ENCODE measurements at regions not wholly inside any gene's neighbourhood (a gene's known extent, or its start where the extent isn't known, plus 50 kb on each side); places are given as distances from the start of the nearest gene placed in this dataset.

- 86% methylated on average over 9 of the region's 9 CpGs; no CpG with 5 or more reads in 1 of the 2 donors for WGBS, 2 donors (ENCODE audit: low coverage in 1 of 2)
- Histone ChIP-seq H3K27ac (no peak overlapping the region), H3K9me3 (no peaks in the 10 kb centered on the region), H3K4me1 (no peaks in the 10 kb centered on the region), H3K36me3 (no peaks in the 10 kb centered on the region), H3K27me3 (no peaks in the 10 kb centered on the region), H3K4me3 (no peak overlapping the region)
- intact Hi-C loops (cut with DNase I; ENCODE audit: low total_unique reads) (no loop called here), in situ Hi-C loops (cut with MboI; ENCODE audit: low pct_ligation_motif_present in 1 of 4, low pct_unique_long_range_greater_than_20kb in 1 of 4, low sequenced_read_pairs in 3 of 4) (no loop called here)
- TF ChIP-seq, protein P1, sequence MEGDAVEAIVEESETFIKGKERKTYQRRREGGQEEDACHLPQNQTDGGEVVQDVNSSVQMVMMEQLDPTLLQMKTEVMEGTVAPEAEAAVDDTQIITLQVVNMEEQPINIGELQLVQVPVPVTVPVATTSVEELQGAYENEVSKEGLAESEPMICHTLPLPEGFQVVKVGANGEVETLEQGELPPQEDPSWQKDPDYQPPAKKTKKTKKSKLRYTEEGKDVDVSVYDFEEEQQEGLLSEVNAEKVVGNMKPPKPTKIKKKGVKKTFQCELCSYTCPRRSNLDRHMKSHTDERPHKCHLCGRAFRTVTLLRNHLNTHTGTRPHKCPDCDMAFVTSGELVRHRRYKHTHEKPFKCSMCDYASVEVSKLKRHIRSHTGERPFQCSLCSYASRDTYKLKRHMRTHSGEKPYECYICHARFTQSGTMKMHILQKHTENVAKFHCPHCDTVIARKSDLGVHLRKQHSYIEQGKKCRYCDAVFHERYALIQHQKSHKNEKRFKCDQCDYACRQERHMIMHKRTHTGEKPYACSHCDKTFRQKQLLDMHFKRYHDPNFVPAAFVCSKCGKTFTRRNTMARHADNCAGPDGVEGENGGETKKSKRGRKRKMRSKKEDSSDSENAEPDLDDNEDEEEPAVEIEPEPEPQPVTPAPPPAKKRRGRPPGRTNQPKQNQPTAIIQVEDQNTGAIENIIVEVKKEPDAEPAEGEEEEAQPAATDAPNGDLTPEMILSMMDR (IDR thresholded peaks at IDR 0.05) = no peak
- TF ChIP-seq EP300 (IDR thresholded peaks at IDR 0.05; ENCODE audit: low read depth) = no peak
- TF ChIP-seq POLR2AphosphoS5 (IDR thresholded peaks at IDR 0.05) = no peak
- no peak for TF ChIP-seq POLR2A (IDR thresholded peaks at IDR 0.05)
- DNase-seq = no peak
Measured at GRCh38 chr5:21142791-21143190, 1154.8 kb upstream of the CDH18 start.

DNA sequence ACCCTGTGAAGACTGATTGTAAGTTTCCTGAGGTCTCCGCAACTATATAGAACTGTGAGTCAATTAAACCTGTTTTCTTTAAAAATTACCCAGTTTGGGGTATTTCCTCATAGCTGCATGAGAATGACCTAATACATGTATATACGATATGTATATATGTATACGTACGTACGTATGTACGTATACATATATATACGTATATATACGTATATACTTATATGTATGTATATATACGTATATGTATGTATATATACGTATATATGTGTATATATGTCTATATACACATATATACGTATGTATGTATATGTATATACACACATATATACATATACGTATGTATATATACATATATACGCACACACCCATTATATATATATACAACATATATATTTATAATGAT, 1153.0 kb upstream of the CDH18 start:
- Histone ChIP-seq H3K9me3 (no peaks in the 10 kb centered on the region), H3K27me3 (no peaks in the 10 kb centered on the region), H3K4me1 (no peaks in the 10 kb centered on the region), H3K36me3 (no peaks in the 10 kb centered on the region), H3K27ac (no peak overlapping the region), H3K4me3 (no peak overlapping the region)
- TF ChIP-seq, protein P1 (IDR thresholded peaks at IDR 0.05) = no peak
- TF ChIP-seq EP300 (IDR thresholded peaks at IDR 0.05; ENCODE audit: low read depth) (no peak), POLR2A (IDR thresholded peaks at IDR 0.05) (no peak), POLR2AphosphoS5 (IDR thresholded peaks at IDR 0.05) (no peak)
- intact Hi-C loops (cut with DNase I; ENCODE audit: low total_unique reads) (no loop called here), in situ Hi-C loops (cut with MboI; ENCODE audit: low pct_ligation_motif_present in 1 of 4, low pct_unique_long_range_greater_than_20kb in 1 of 4, low sequenced_read_pairs in 3 of 4) (no loop called here)
- 89 to 98% methylated on average over 10 to 13 of the region's 13 CpGs for WGBS, 2 donors (ENCODE audit: low coverage in 1 of 2)
- no peak for DNase-seq

DNA sequence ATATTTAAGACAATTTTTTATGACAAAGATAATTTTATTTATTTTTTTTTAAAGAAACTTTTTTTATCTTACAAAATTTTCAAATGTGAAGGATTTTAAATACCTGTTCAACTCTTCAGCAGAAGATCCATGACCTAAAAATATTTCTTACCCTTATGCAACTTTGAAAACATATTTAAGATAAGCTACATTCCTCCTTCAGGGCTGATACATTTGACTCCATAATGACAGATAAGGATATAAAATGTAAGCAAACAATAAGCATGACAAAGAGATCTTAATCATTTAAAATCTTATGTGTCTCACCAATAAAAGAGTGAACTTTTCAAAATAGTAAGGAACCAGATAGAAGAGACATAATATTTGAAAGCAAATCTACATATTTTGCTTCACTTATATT, 1138.2 kb upstream of the CDH18 start:
- no peaks in the 10 kb centered on the region for H3K4me1 ChIP-seq
- in situ Hi-C loops (cut with MboI; ENCODE audit: low pct_ligation_motif_present in 1 of 4, low pct_unique_long_range_greater_than_20kb in 1 of 4, low sequenced_read_pairs in 3 of 4) (no loop called here), intact Hi-C loops (cut with DNase I; ENCODE audit: low total_unique reads) (no loop called here)
- H3K9me3 ChIP-seq = no peaks in the 10 kb centered on the region
- no peak for TF ChIP-seq EP300 (IDR thresholded peaks at IDR 0.05; ENCODE audit: low read depth)
- no peak for TF ChIP-seq POLR2AphosphoS5 (IDR thresholded peaks at IDR 0.05)
- no peak for TF ChIP-seq POLR2A (IDR thresholded peaks at IDR 0.05)
- TF ChIP-seq, protein P1 (IDR thresholded peaks at IDR 0.05) = no peak
- H3K27me3 ChIP-seq = no peaks in the 10 kb centered on the region
- DNase-seq = no peak
- H3K36me3 ChIP-seq = no peaks in the 10 kb centered on the region
- no peak overlapping the region for H3K27ac ChIP-seq
- no peak overlapping the region for H3K4me3 ChIP-seq

GRCh38 chr5:21125238-21125983, 1137.4 kb upstream of the CDH18 start:
- no peak for TF ChIP-seq EP300 (IDR thresholded peaks at IDR 0.05; ENCODE audit: low read depth)
- TF ChIP-seq, protein P1 (IDR thresholded peaks at IDR 0.05) = no peak
- TF ChIP-seq POLR2A (IDR thresholded peaks at IDR 0.05) = no peak
- no peak for TF ChIP-seq POLR2AphosphoS5 (IDR thresholded peaks at IDR 0.05)
- no peak overlapping the region for H3K27ac ChIP-seq
- no peak for DNase-seq
- no peaks in the 10 kb centered on the region for H3K36me3 ChIP-seq
- no peak overlapping the region for H3K4me3 ChIP-seq
- H3K4me1 ChIP-seq = no peaks in the 10 kb centered on the region
- intact Hi-C loops (cut with DNase I; ENCODE audit: low total_unique reads) = no loop called here
- H3K27me3 ChIP-seq = no peaks in the 10 kb centered on the region
- H3K9me3 ChIP-seq = no peaks in the 10 kb centered on the region
- in situ Hi-C loops (cut with MboI; ENCODE audit: low pct_ligation_motif_present in 1 of 4, low pct_unique_long_range_greater_than_20kb in 1 of 4, low sequenced_read_pairs in 3 of 4) = no loop called here
- WGBS, 2 donors (ENCODE audit: low coverage in 1 of 2) = 48% methylated on average over 3 of the region's 3 CpGs

All from transverse colon (tissue), 4 donors.